Adrenal gland (tissue), 9 donors: ENCODE measurements at regions not wholly inside any gene's neighbourhood (a gene's known extent, or its start where the extent isn't known, plus 50 kb on each side); places are given as distances from the start of the nearest gene placed in this dataset.

Source experiments
- DNase-seq, 7 donors: peaks; one replicate each; pipeline ENCODE4 v3.0.0-alpha.2; 2019 to 2020
- H3K27ac ChIP-seq, 5 donors: fragments of 200-600 bp; sonication (generic) in 4 of 5; 1 replicate in 3 of 5; 2 replicates in 2 of 5; pipeline versions ENCODE4 v1.5.1 to v1.8.0; 2016 to 2020; ENCODE audit warnings: mild to moderate bottlenecking in 1 of 5
- H3K27me3 ChIP-seq: fragments of 200-600 bp; 2 replicates; pipeline ENCODE4 v1.8.0; 2021
- H3K36me3 ChIP-seq, 2 donors: fragments of 200-600 bp; replicated peaks in 1 of 2; 1 replicate in 1 of 2; 2 replicates in 1 of 2; pipeline versions ENCODE4 v1.5.1 to v1.8.0; 2018 to 2022
- H3K4me1 ChIP-seq, 2 donors: fragments of 200-600 bp; replicated peaks in 1 of 2; 1 replicate in 1 of 2; 2 replicates in 1 of 2; pipeline versions ENCODE4 v1.5.1 to v1.8.0; 2018 to 2021
- H3K4me3 ChIP-seq, 4 donors: fragments of 200-600 bp; sonication (generic) in 3 of 4; one replicate each; pipeline ENCODE4 v1.5.1; 2016 to 2018
- H3K9me3 ChIP-seq, 3 donors: fragments of 200-600 bp; sonication (generic) in 1 of 3; replicated peaks in 1 of 3; 1 replicate in 2 of 3; 2 replicates in 1 of 3; pipeline versions ENCODE4 v1.5.1 to v1.8.0; 2016 to 2021
- CTCF ChIP-seq, 6 experiments: fragments of 450-650 bp in 4 of 6; fragments of 200-600 bp in 2 of 6; sonication (generic) in 1 of 6; IDR thresholded peaks; 1 replicate in 5 of 6; 2 replicates in 1 of 6; pipeline versions ENCODE4 v1.5.1 to v1.8.0; 2016 to 2021; ENCODE audit warnings: antibody characterized with exemption in 6 of 6, mild to moderate bottlenecking in 2 of 6, moderate library complexity in 1 of 6
- POLR2A ChIP-seq, 2 donors: fragments of 450-650 bp; IDR thresholded peaks; one replicate each; pipeline ENCODE4 v1.6.1; 2017; ENCODE audit warnings: antibody characterized with exemption in 2 of 2, mild to moderate bottlenecking in 2 of 2, moderate library complexity in 1 of 2
- WGBS, 4 donors: extraction: QIAGEN DNeasy Blood & Tissue Kit in 2 of 4; methylation state at CpG; one replicate each; pipeline versions ENCODE4 v1.1.5 to v1.1.7; 2013 to 2017; 5-methylcytosine and 5-hydroxymethylcytosine counted together
- intact Hi-C, 2 donors: fragments of 100-400 bp; cut with DNase I; formaldehyde crosslinking; loops; one replicate each; pipeline versions ENCODE4 v1.14.1 to v1.15.0; 2022 to 2023
- donor health status: healthy with polysubstance abuse.
- donor health status: Bipolar disorder and iron deficiency.
- donor health status: DM: yes; HTN: yes; CAD: no.
- donor health status: DM: no; HTN: no; CAD: no.
- donor health status: DM: no; HTN: no; CAD: no.

- WGBS, 4 donors, result 81 to 85% (median 83%) methylated on average over 3 of the region's 3 CpGs
Observed at GRCh38 chr7:152968514-152968913, 209.0 kb downstream of the ACTR3B start.

GRCh38 chr7:152969335-152969734, 209.8 kb downstream of the ACTR3B start:
- Histone ChIP-seq H3K4me1 (no peaks in the 10 kb centered on the region), H3K4me3 (no peak overlapping the region), H3K27me3 (no peaks in the 10 kb centered on the region), H3K27ac (no peak overlapping the region), H3K36me3 (no peaks in the 10 kb centered on the region), H3K9me3 (no peaks in the 10 kb centered on the region)
- intact Hi-C loops, result no loop called here
- WGBS, 4 donors, result 32 to 68% (median 63%) methylated on average over 1 of the region's 1 CpG
- no peak for TF ChIP-seq POLR2A (IDR thresholded peaks at IDR 0.05)
- no peak for TF ChIP-seq CTCF (IDR thresholded peaks at IDR 0.05)
- no peak for DNase-seq

More at GRCh38 chr7:152968514-152968913, 209.0 kb downstream of the ACTR3B start:
- TF ChIP-seq CTCF (IDR thresholded peaks at IDR 0.05) (no peak), POLR2A (IDR thresholded peaks at IDR 0.05) (no peak)
- Histone ChIP-seq H3K27ac (no peak overlapping the region), H3K4me1 (no peaks in the 10 kb centered on the region), H3K36me3 (no peaks in the 10 kb centered on the region), H3K4me3 (no peak overlapping the region), H3K9me3 (no peaks in the 10 kb centered on the region), H3K27me3 (no peaks in the 10 kb centered on the region)
- no peak for DNase-seq
- intact Hi-C loops, result no loop called here

- no peak for DNase-seq
- no peaks in the 10 kb centered on the region for H3K4me1 ChIP-seq
- 65 to 89% (median 66%) methylated on average over 1 of the region's 1 CpG for WGBS, 4 donors
- TF ChIP-seq POLR2A (IDR thresholded peaks at IDR 0.05) (no peak), CTCF (IDR thresholded peaks at IDR 0.05) (no peak)
- no peak overlapping the region for H3K4me3 ChIP-seq
- H3K27me3 ChIP-seq, result no peaks in the 10 kb centered on the region
- intact Hi-C loops, result no loop called here
- no peaks in the 10 kb centered on the region for H3K9me3 ChIP-seq
- H3K36me3 ChIP-seq, result no peaks in the 10 kb centered on the region
- H3K27ac ChIP-seq, result no peak overlapping the region
Observed at GRCh38 chr7:152969839-152970238, 210.3 kb downstream of the ACTR3B start.

GRCh38 chr7:152970481-152970880, 210.9 kb downstream of the ACTR3B start:
- Histone ChIP-seq H3K36me3 (no peaks in the 10 kb centered on the region), H3K4me1 (no peaks in the 10 kb centered on the region), H3K27me3 (no peaks in the 10 kb centered on the region), H3K9me3 (no peaks in the 10 kb centered on the region), H3K4me3 (no peak overlapping the region), H3K27ac (no peak overlapping the region)
- no peak for DNase-seq
- intact Hi-C loops, result no loop called here
- WGBS, 4 donors, result 85 to 89% (median 88%) methylated on average over 5 of the region's 5 CpGs
- TF ChIP-seq POLR2A (IDR thresholded peaks at IDR 0.05), result no peak
- TF ChIP-seq CTCF (IDR thresholded peaks at IDR 0.05), result no peak
